NCI-H460 (cell line): ENCODE measurements at regions not wholly inside any gene's neighbourhood (a gene's known extent, or its start where the extent isn't known, plus 50 kb on each side); places are given as distances from the start of the nearest gene placed in this dataset.

ENCODE experiments used
- DNase-seq: peaks from one replicate; pipeline ENCODE4 v3.0.0-alpha.2; 2016; ENCODE audit warnings: low read depth; ENCODE audit errors: extremely low read depth

DNA sequence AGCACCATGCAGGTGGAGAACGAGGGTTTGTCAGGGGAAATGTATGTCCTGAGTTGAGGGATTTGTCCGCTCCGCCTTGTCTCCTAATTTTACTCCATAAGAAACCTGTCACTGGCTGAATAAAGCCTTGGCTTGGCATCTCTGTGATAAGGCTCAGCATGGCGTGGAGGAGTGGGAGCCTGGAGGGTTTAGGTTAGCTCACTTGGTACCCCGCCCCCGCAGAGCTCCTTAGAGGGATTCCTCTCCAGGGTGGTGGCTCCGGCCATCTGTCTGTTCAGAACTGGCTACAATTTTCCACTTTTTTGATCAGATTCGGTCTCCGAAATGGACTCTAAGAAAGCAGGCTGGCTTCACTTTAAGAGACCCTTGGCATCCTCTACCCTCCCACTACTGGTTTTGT, 192.2 kb upstream of the SYNDIG1 start:
- DNase-seq: no peak

DNA sequence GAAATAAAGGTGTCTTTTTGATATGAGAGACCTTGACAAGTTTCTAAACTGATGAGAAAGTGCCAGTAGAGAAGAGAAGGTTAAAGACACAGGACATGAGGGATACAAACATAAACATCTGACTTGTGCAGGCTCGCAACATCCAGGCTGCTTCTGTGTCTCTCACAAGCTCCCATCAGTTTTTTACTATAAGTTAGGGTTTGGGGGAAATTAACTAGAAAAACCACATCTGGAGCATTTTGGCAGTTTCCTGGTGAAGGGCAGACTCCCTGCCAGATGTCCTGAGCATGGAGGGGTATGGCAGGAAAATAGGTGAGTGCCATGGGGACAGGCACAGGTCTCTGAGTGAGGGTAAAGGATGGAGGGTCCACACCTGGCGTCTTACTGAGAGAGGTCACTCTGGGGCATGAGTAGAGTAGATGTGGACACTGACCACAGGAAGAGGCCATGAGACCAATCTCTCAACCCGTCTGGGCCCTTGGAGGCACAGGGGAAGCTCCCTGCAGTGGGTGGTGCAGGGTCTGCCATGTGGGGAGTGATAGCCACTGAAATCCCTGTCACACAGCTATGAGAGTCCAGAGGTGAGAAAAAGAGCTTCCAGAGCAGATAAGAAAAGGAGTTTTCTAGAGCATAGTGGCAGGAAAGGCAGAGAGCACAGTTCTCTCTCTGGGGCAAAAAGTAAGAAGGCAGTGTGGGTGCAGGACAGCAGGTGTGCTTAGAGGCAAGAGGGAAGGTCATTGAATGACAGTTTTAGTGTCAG, 193.3 kb upstream of the SYNDIG1 start:
- no peak for DNase-seq

GRCh38 chr20:24273251-24273650, 196.2 kb upstream of the SYNDIG1 start:
- DNase-seq: no peak

GRCh38 chr20:24261351-24261750, 208.1 kb upstream of the SYNDIG1 start:
- DNase-seq: no peak

DNA sequence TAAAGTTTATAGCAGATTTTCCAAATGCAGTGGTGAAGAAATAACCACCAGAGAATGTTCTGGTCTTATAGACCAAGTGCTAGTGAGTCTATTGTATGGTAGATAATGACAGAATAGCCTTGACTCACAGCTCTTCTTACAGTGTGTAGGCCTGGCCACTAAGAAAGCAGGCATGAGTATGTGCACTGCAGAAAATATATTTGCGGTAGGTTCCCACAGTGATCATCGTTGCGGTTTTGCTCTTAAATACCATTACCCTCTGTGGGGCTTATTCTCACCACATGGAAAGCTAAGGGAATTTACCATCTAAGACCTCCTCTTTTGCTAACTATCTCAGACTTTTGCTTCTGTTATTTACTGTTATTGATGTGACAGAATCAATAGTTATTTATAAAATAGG, 212.3 kb upstream of the SYNDIG1 start:
- DNase-seq: no peak

DNA sequence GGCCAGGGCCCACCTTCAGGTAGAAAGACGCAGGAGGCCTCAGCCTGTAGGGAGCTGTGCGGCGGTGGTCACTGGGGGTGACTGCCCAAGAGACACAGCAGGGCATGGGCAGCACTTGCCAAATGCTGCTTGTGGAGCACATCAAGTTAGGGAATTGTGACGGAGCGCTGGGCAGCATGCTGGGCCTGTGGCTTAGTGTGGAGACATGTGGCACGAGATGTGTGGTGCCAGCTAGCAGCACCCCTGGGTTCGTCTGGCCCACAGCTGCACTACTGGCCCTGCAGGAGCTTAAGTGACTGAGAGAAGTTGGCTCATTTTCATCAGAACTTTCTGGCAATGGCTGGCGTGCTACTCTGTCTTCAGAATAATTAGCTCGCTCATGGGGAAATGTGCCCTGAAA, 213.1 kb upstream of the SYNDIG1 start:
- no peak for DNase-seq

DNA sequence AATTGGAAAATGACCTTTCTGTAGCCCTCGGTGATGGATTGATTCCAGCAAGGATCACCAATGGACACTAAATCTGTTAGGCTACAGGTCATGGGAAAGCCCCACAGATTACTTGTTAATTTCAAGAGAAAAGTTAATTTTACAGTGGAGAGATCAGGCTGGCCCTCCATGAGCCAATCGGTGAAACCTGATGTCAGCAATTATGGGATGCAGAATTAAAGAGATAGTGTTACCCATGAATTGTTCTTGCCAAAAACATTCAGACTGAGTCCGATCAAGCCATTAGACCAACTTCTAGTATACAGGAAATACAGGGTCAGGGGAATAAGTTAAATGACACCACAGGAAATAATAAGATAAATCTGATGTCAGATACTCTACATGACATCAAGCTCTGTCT, 214.9 kb upstream of the SYNDIG1 start:
- no peak for DNase-seq

DNA sequence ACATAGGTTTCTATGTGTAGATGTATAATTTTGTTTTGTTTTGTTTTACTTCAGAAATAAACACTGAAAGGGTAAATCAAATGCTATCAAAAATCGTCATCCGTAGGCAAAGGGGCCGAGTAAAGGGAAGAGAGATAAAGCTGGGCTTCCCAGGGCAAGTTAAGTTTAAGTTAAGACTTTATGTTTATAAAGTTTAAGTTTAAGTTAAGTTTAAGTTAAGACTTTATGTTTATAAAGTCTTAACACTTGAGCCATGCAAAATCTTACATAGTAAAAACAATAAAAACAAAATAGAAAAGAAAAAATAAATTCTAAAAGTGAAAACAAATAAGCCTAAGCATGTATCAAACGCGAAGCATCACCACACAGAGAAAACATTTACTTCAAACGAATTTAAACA, 216.1 kb upstream of the SYNDIG1 start:
- no peak for DNase-seq

GRCh38 chr20:24245094-24245493, 224.3 kb upstream of the SYNDIG1 start:
- no peak for DNase-seq

GRCh38 chr20:24242763-24243162, 226.7 kb upstream of the SYNDIG1 start:
- DNase-seq: no peak

GRCh38 chr20:24241466-24241865, 228.0 kb upstream of the SYNDIG1 start:
- no peak for DNase-seq

- no peak for DNase-seq
Observed at GRCh38 chr20:24236963-24237362, 232.5 kb upstream of the SYNDIG1 start.

- DNase-seq: no peak
Observed at GRCh38 chr20:24236201-24236600, 233.2 kb upstream of the SYNDIG1 start.

DNA sequence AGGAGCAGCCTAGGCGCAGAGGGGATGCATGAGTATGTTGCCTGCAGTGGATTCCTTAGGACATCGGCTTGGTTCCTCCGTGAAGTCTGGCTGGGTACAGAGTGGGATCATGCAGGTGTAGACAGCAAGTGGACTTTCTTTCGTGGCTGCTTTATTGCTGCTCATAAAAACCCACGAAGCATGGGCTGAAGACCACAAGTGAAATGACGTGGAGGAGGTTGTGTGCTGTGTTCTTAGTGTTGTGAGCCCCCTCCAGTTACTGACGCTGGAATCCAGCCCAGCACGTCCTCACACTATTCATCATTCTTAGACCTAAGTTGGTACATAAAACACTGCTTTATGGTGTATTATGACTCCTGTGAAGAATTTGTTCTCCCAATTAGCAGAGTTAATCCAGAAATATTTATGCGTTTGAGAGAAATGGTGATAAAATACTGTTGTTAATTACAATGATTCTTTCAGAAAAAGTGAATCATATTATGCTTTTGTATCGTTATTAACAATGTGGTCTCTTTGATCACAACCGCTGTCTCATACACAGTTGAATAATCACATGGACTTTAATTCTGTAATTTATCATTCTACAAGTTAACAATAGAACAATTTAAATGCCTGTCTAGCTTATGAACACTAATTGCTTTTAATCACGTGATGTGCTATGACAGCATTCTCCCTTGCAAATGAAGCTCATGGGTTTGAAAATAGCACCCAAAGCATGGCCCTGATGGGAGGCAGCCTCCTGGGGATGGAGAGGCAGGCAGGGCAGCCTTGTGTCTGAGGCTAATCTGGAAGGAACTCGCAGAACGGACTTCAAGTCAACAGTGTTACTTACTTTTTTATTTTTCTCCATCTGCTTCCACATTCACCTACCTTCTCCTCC, 233.9 kb upstream of the SYNDIG1 start:
- DNase-seq: no peak

DNA sequence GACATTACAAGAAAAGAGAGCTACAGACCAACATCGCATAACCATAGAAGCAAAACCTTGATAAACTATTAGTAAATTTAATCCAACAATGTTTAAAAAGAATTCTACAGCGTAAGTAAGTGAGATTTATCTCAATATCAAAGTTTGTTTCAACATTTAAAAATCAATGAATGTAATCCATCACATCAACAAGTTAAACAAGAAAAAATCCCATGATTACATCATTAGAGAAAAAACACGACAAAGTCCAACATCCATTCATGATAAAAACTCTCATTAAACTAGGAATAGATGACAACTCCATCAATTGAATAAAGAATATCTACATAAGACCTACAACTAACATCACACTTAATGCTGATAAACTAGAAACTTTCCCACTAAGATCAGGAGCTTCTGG, 239.0 kb upstream of the GGTLC1 start:
- DNase-seq: no peak

- DNase-seq: no peak
Observed at GRCh38 chr20:24212494-24212893, 223.9 kb upstream of the GGTLC1 start.

DNA sequence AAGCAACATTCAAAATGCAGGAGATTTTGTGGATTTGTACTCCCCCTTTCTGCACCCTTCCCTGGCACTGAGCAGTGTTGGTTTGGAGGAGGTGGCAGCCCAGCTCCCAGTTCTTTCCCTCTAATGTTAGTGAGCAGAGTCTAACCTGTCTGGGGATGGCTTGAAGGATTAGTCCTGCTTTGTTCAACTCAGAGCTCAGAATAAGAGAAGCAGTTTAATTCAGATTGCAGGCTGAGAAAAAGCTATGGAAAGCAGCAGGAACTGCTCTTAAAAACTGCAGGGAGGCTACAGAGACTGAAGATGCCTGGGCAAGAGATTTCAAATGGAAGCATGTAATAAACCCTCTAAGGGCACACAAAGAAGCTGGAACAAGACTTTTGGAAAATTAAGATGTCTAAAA, 223.4 kb upstream of the GGTLC1 start:
- no peak for DNase-seq

GRCh38 chr20:24210356-24210755, 221.8 kb upstream of the GGTLC1 start:
- no peak for DNase-seq

- DNase-seq: no peak
Observed at GRCh38 chr20:24208652-24209051, 220.1 kb upstream of the GGTLC1 start.

- DNase-seq: no peak
Observed at GRCh38 chr20:24207803-24208300, 219.3 kb upstream of the GGTLC1 start.

- DNase-seq: no peak
Observed at GRCh38 chr20:24206995-24207394, 218.4 kb upstream of the GGTLC1 start.
